Caco-2 (cell line): ENCODE measurements at regions not wholly inside any gene's neighbourhood (a gene's known extent, or its start where the extent isn't known, plus 50 kb on each side); places are given as distances from the start of the nearest gene placed in this dataset.
"Not testable (repeated sequence)": the region's sequence is repeated elsewhere in the genome, so short reads cannot be mapped to it uniquely, and the experiment has no call there.

Source experiments
- BruUV-seq: library from RNA; stranded (reverse); fragments of 400-500 nt; replicated peaks from 2 replicates; lab custom pipeline; 2021; lab: Mats Ljungman, UMichigan
- CTCF ChIA-PET: fragments of 300-600 bp; sonication (Branson Sonifier 250); formaldehyde crosslinking; loops from one replicate; lab custom pipeline; 2022; ENCODE audit warnings: antibody characterized with exemption; lab: Charles Lee
- POLR2A ChIA-PET: fragments of 300-600 bp; sonication (Branson Sonifier 250); formaldehyde crosslinking; loops from one replicate; lab custom pipeline; 2022; ENCODE audit warnings: antibody characterized with exemption; lab: Charles Lee
- DNase-seq, 2 experiments: peaks; one replicate each; pipeline versions ENCODE4 v3.0.0 to v3.0.0-alpha.2; 2020 to 2022
- H3K27me3 ChIP-seq: replicated peaks from 2 replicates; pipeline ENCODE4 v1.6.0; 2011; ENCODE audit warnings: low read length; ENCODE audit not compliant: control insufficient read depth, insufficient read depth
- H3K36me3 ChIP-seq: 2 replicates; pipeline ENCODE4 v1.5.1; 2011; ENCODE audit warnings: low read length; ENCODE audit not compliant: control insufficient read depth, insufficient read depth
- H3K4me1 ChIP-seq: fragments of 250-450 bp; sonication (Bioruptor Pico); 2 replicates; pipeline ENCODE4 v1.5.1; 2020; ENCODE audit warnings: mild to moderate bottlenecking
- H3K4me3 ChIP-seq: 2 replicates; pipeline ENCODE4 v1.5.1; 2011; ENCODE audit warnings: low read depth, mild to moderate bottlenecking, control low read depth, low read length
- H3K9me3 ChIP-seq: fragments of 250-450 bp; sonication (Bioruptor Pico); 2 replicates; pipeline ENCODE4 v1.5.1; 2020; ENCODE audit warnings: mild to moderate bottlenecking, moderate library complexity
- H3K27ac Mint-ChIP-seq: one replicate; pipeline ENCODE4 v1.8.0; 2022; ENCODE audit warnings: mixed read lengths; ENCODE audit not compliant: unreplicated experiment
- H3K27me3 Mint-ChIP-seq: one replicate; pipeline ENCODE4 v1.8.0; 2022; ENCODE audit warnings: mixed read lengths; ENCODE audit not compliant: insufficient read depth, unreplicated experiment
- H3K36me3 Mint-ChIP-seq: one replicate; pipeline ENCODE4 v1.8.0; 2022; ENCODE audit warnings: mild to moderate bottlenecking, mixed read lengths; ENCODE audit not compliant: insufficient read depth, unreplicated experiment
- H3K4me1 Mint-ChIP-seq: one replicate; pipeline ENCODE4 v1.8.0; 2022; ENCODE audit warnings: low read depth, mixed read lengths; ENCODE audit not compliant: unreplicated experiment
- H3K4me3 Mint-ChIP-seq: one replicate; pipeline ENCODE4 v1.8.0; 2022; ENCODE audit warnings: mild to moderate bottlenecking, moderate library complexity, mixed read lengths; ENCODE audit not compliant: unreplicated experiment
- H3K9me3 Mint-ChIP-seq: one replicate; pipeline ENCODE4 v1.8.0; 2022; ENCODE audit warnings: mixed read lengths; ENCODE audit not compliant: unreplicated experiment
- intact Hi-C: fragments of 100-400 bp; cut with micrococcal nuclease; formaldehyde crosslinking; loops from one replicate; pipeline ENCODE4 v1.10.0; 2022; ENCODE audit not compliant: unreplicated experiment

DNA sequence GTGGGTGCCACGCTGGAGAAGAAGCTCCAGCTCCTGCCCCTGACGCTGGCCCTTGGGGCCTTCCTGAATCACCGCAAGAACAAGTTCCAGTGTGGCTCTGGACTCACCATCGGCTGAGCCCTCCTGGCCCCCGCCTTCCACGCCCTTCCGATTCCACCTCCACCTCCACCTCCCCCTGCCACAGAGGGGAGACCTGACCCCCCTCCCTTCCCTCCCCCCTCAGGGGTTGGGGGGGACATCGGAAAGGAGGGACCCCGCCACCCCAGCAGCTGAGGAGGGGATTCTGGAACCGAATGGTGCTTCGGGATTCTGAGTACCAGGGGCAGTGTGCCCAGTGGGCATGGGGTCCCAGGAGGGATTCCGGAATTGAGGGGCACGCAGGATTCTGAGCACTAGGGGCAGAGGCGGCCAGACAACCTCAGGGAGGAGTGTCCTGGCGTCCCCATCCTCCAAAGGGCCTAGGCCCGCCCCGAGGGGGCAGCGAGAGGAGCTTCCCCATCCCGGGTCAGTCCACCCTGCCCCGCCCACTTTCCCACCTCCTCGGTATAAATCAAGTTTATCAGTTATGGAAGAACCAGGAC is 166.0 kb downstream of the POTEG start:
- H3K4me1 ChIP-seq, DNase-seq, H3K4me1 Mint-ChIP-seq, H3K27me3 ChIP-seq, H3K36me3 Mint-ChIP-seq, CTCF ChIA-PET, H3K27ac Mint-ChIP-seq, H3K27me3 Mint-ChIP-seq, H3K36me3 ChIP-seq, H3K9me3 ChIP-seq, H3K9me3 Mint-ChIP-seq, H3K4me3 Mint-ChIP-seq, BruUV-seq, POLR2A ChIA-PET, intact Hi-C loops, H3K4me3 ChIP-seq: not testable (repeated sequence)

DNA sequence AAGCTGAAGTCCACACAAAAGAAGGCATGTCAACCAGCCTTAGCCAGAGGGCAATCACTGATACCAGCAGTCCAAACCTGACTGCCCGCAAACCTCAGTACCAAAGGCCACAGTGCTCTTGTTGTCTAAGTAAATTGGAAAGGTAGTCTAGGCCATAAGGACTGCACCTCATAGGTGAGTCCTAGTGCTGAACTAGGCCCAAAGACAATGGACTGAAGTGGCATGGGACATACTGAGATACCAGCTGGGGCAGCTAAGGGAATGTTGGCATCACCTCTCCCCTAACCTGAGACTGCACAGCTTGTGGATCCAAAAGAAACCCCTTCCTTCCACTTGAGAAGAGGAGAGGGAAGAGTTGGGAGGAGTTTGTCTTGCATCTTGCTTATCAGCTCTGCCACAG is 161.9 kb downstream of the POTEG start:
- POLR2A ChIA-PET, H3K4me3 ChIP-seq, H3K36me3 Mint-ChIP-seq, H3K9me3 ChIP-seq, H3K27ac Mint-ChIP-seq, DNase-seq, H3K27me3 ChIP-seq, H3K36me3 ChIP-seq, intact Hi-C loops, H3K9me3 Mint-ChIP-seq, H3K27me3 Mint-ChIP-seq, H3K4me1 ChIP-seq, BruUV-seq, H3K4me1 Mint-ChIP-seq, H3K4me3 Mint-ChIP-seq, CTCF ChIA-PET: not testable (repeated sequence)

DNA sequence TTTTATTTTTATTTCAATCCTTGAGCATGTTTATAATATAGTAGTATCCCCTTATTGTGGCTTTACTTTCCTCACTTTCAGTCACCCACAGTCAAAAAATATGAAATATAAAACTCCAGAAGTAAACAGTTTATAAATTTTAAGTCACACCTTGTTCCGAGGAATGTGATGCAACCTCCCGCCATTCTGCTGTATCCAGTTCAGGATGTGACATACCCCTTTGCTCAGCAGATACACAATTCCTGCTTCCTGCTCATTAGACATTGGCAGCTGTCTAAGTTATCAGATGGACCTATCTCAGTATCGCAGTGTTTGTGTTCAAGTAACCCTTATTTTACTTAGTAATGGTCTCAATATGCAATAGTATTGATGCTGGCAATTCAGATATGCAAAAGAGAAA is 144.5 kb downstream of the POTEG start:
- H3K4me3 Mint-ChIP-seq, POLR2A ChIA-PET, BruUV-seq: not testable (repeated sequence)

DNA sequence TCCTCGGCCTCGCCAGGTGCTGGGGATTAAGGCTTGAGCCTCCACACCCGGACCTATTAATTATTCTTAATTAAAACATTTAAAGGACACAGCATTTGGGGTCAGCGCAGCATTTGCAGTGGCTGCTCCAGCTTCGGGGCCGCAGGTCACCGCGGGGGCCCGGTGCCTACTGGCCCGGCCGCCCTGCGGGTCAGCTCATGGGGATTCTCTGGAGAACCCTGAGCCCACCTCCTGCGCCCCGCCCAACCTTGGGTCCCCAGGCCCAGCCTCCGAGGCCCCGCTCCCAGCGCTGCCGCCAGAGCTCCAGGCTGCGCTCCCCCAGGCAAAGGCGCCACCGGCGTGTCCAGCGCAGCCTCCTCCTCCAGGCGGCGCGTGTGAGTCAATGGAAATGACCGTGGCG is 133.9 kb downstream of the POTEG start:
- H3K27me3 Mint-ChIP-seq, H3K4me1 Mint-ChIP-seq, H3K36me3 ChIP-seq, H3K27ac Mint-ChIP-seq, H3K4me3 ChIP-seq, POLR2A ChIA-PET, H3K9me3 ChIP-seq, H3K4me3 Mint-ChIP-seq, H3K27me3 ChIP-seq, H3K36me3 Mint-ChIP-seq, intact Hi-C loops, H3K9me3 Mint-ChIP-seq, DNase-seq, CTCF ChIA-PET, H3K4me1 ChIP-seq, BruUV-seq: not testable (repeated sequence)

More for the DNA sequence above, 144.5 kb downstream of the POTEG start:
- DNase-seq = peak; percentile 13 to 17
- intact Hi-C loops, H3K27me3 Mint-ChIP-seq, H3K27ac Mint-ChIP-seq, H3K27me3 ChIP-seq, H3K4me1 ChIP-seq, H3K4me3 ChIP-seq, H3K9me3 Mint-ChIP-seq, CTCF ChIA-PET, H3K9me3 ChIP-seq, H3K36me3 Mint-ChIP-seq, H3K4me1 Mint-ChIP-seq, H3K36me3 ChIP-seq: not testable (repeated sequence)

DNA sequence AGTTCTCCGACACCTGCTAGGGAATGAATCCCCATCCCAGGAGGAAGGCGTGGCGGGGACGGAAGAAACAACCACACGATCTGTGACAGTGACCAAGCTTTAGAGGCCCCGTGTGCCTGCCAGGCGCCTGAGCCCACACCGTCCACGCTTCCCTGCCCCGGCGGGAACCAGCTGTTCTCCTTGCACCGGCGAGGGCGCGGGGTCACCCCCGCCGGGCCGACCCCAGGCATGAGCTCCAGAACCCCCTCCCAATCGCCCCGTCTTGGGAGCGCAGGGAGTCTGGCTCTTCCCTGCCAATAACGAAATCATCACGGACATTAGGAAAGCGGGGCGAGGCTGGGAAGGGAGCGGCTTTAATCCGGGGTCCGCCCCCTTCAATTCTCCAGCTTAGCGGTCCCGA is 133.3 kb downstream of the POTEG start:
- intact Hi-C loops = not testable (repeated sequence)

DNA sequence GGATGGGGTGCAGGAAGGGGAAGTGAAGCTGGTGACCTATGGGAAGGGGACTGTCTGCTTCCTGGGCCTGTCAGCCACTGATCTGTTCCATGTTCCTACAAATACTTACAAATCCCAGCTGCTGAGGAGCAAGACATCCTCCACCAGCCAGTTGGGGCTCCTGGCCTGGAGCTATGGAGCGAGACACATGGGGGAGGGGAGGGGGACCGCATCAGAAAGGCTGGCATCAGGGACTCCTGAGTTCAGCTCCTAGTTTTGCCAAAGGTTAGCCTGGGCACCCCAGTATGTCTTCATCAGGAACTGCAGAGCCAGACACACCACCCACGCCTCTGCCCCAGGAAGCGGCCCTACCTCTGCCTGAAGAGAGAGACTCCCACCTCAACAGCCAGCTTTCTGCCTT is 130.3 kb downstream of the POTEG start:
- H3K9me3 ChIP-seq, H3K4me1 ChIP-seq, H3K36me3 Mint-ChIP-seq, H3K9me3 Mint-ChIP-seq, H3K4me1 Mint-ChIP-seq, H3K27me3 ChIP-seq, H3K27ac Mint-ChIP-seq, DNase-seq, H3K4me3 Mint-ChIP-seq, H3K36me3 ChIP-seq, intact Hi-C loops, H3K27me3 Mint-ChIP-seq, BruUV-seq, POLR2A ChIA-PET, CTCF ChIA-PET, H3K4me3 ChIP-seq: not testable (repeated sequence)

More for the DNA sequence above, 133.3 kb downstream of the POTEG start:
- DNase-seq, H3K4me3 ChIP-seq, H3K36me3 ChIP-seq, H3K36me3 Mint-ChIP-seq, H3K27ac Mint-ChIP-seq, H3K4me1 ChIP-seq, BruUV-seq, H3K4me1 Mint-ChIP-seq, H3K9me3 ChIP-seq, H3K4me3 Mint-ChIP-seq, H3K9me3 Mint-ChIP-seq, POLR2A ChIA-PET, H3K27me3 ChIP-seq, CTCF ChIA-PET, H3K27me3 Mint-ChIP-seq: not testable (repeated sequence)

DNA sequence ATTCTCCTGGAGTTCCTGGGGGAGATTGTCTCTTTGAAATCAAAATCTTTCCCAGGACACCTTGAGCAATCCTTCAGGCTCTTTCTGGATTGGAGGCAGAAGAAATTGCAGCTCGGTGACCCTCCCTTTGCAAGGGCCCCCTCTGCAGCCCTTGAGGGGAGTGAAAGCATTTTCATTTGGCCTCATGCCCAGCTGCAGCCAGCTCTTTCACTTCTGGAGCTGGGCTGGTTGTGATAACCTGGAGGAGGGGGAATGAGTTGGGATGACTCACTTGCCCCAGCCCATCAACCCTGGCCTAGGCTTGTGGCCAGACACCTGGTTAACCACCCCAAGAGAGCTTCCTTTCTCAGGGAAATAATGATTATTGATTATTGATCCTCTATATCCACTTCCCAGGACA is 129.7 kb downstream of the POTEG start:
- CTCF ChIA-PET, POLR2A ChIA-PET, H3K4me3 ChIP-seq, H3K27ac Mint-ChIP-seq, H3K9me3 Mint-ChIP-seq, BruUV-seq, H3K27me3 Mint-ChIP-seq, H3K4me1 Mint-ChIP-seq, H3K36me3 Mint-ChIP-seq, DNase-seq, H3K36me3 ChIP-seq, intact Hi-C loops, H3K4me1 ChIP-seq, H3K27me3 ChIP-seq, H3K9me3 ChIP-seq, H3K4me3 Mint-ChIP-seq: not testable (repeated sequence)
